NT2/D1 (cell line): ENCODE measurements at regions not wholly inside any gene's neighbourhood (a gene's known extent, or its start where the extent isn't known, plus 50 kb on each side); places are given as distances from the start of the nearest gene placed in this dataset.

Experiments used
- DNase-seq: peaks from one replicate; pipeline ENCODE4 v3.0.0-alpha.2; 2011; ENCODE audit warnings: low read depth, low spot score
- H3K27me3 ChIP-seq: 2 replicates; pipeline ENCODE4 v1.6.0; 2011; ENCODE audit warnings: mild to moderate bottlenecking; ENCODE audit not compliant: insufficient read length, insufficient read depth
- H3K36me3 ChIP-seq: 2 replicates; pipeline ENCODE4 v1.6.1; 2011; ENCODE audit warnings: mild to moderate bottlenecking, low read length, mixed read lengths; ENCODE audit not compliant: insufficient read depth, insufficient read length
- H3K4me1 ChIP-seq: 2 replicates; pipeline ENCODE4 v1.5.1; 2011; ENCODE audit not compliant: insufficient read depth, insufficient read length
- H3K4me3 ChIP-seq: 2 replicates; pipeline ENCODE4 v1.5.1; 2011; ENCODE audit warnings: low read depth; ENCODE audit not compliant: insufficient read length
- H3K9ac ChIP-seq: 2 replicates; pipeline ENCODE4 v1.6.0; 2011; ENCODE audit warnings: low read depth; ENCODE audit not compliant: insufficient read length
- H3K9me3 ChIP-seq: 2 replicates; pipeline ENCODE4 v1.5.1; 2011; ENCODE audit warnings: mild to moderate bottlenecking, low read length; ENCODE audit not compliant: insufficient read depth
- SUZ12 ChIP-seq: IDR thresholded peaks from 2 replicates; pipeline ENCODE4 v1.6.1; 2011; ENCODE audit not compliant: insufficient read length, insufficient read depth; ENCODE audit errors: extremely low read depth
- YY1 ChIP-seq: IDR thresholded peaks from 2 replicates; pipeline ENCODE4 v1.6.1; 2011; ENCODE audit not compliant: insufficient read length, insufficient read depth
- ZNF274 ChIP-seq: IDR thresholded peaks from 2 replicates; pipeline ENCODE4 v1.6.1; 2011; ENCODE audit warnings: mild to moderate bottlenecking, low read depth, low read length

- H3K36me3 ChIP-seq: no peaks in the 10 kb centered on the region
- H3K9ac ChIP-seq: no peak overlapping the region
- DNase-seq: no peak
- peaks cover 18% of the 10 kb centered on the region for H3K9me3 ChIP-seq
- no peaks in the 10 kb centered on the region for H3K27me3 ChIP-seq
- H3K4me1 ChIP-seq: no peaks in the 10 kb centered on the region
- TF ChIP-seq YY1 (no peak), SUZ12 (no peak), ZNF274 (no peak)
- H3K4me3 ChIP-seq: no peak overlapping the region
Observed at GRCh38 chr7:41869596-41869995, 166.7 kb upstream of the INHBA start.

- H3K4me3 ChIP-seq: no peak overlapping the region
- H3K36me3 ChIP-seq: no peaks in the 10 kb centered on the region
- no peaks in the 10 kb centered on the region for H3K27me3 ChIP-seq
- H3K9me3 ChIP-seq: peaks cover 22% of the 10 kb centered on the region
- no peak overlapping the region for H3K9ac ChIP-seq
- no peak for TF ChIP-seq ZNF274
- no peak for TF ChIP-seq YY1
- no peak for TF ChIP-seq SUZ12
- H3K4me1 ChIP-seq: no peaks in the 10 kb centered on the region
- no peak for DNase-seq
Observed at GRCh38 chr7:41869091-41869490, 166.2 kb upstream of the INHBA start.

GRCh38 chr7:41867639-41868280 is 164.9 kb upstream of the INHBA start:
- peaks cover 22% of the 10 kb centered on the region for H3K9me3 ChIP-seq
- H3K27me3 ChIP-seq: no peaks in the 10 kb centered on the region
- no peak for DNase-seq
- no peaks in the 10 kb centered on the region for H3K4me1 ChIP-seq
- no peak overlapping the region for H3K9ac ChIP-seq
- no peak overlapping the region for H3K4me3 ChIP-seq
- no peaks in the 10 kb centered on the region for H3K36me3 ChIP-seq
- TF ChIP-seq SUZ12: no peak
- no peak for TF ChIP-seq YY1
- no peak for TF ChIP-seq ZNF274

GRCh38 chr7:41862261-41862660 is 159.4 kb upstream of the INHBA start:
- H3K4me3 ChIP-seq: no peak overlapping the region
- H3K4me1 ChIP-seq: no peaks in the 10 kb centered on the region
- DNase-seq: no peak
- no peak for TF ChIP-seq YY1
- no peak for TF ChIP-seq ZNF274
- no peak for TF ChIP-seq SUZ12
- no peaks in the 10 kb centered on the region for H3K27me3 ChIP-seq
- no peaks in the 10 kb centered on the region for H3K36me3 ChIP-seq
- peaks cover 17% of the 10 kb centered on the region for H3K9me3 ChIP-seq
- no peak overlapping the region for H3K9ac ChIP-seq

DNA sequence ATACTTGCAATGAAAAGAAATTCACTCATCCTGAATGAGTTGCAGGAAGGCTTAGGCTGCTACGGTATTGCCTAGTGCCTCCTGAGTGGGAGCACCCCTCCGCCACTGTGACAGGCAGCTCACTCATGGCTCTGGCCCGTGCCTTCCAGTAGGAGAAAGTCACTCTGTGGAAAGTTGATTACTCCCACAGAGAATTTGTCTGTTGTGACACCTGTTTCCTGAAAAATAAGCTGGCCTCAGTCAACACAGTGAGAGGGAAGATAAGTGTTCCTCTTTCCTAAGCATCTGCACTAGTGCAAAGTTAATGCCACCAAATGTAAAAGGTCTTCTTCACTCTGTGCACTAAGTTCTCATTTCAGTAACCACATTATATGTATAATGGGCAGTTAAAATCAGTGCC is 158.8 kb upstream of the INHBA start:
- TF ChIP-seq SUZ12: no peak
- Histone ChIP-seq H3K4me3 (no peak overlapping the region), H3K9me3 (peaks cover 17% of the 10 kb centered on the region), H3K27me3 (no peaks in the 10 kb centered on the region), H3K36me3 (no peaks in the 10 kb centered on the region), H3K4me1 (no peaks in the 10 kb centered on the region), H3K9ac (no peak overlapping the region)
- DNase-seq: no peak

- Histone ChIP-seq H3K36me3 (no peaks in the 10 kb centered on the region), H3K27me3 (no peaks in the 10 kb centered on the region), H3K4me3 (no peak overlapping the region), H3K9me3 (no peaks in the 10 kb centered on the region), H3K4me1 (no peaks in the 10 kb centered on the region), H3K9ac (no peak overlapping the region)
- no peak for DNase-seq
- TF ChIP-seq YY1 (no peak), SUZ12 (no peak), ZNF274 (no peak)
Observed at GRCh38 chr7:41858201-41858600, 155.3 kb upstream of the INHBA start.

- Histone ChIP-seq H3K4me1 (no peaks in the 10 kb centered on the region), H3K36me3 (no peaks in the 10 kb centered on the region), H3K9me3 (no peaks in the 10 kb centered on the region), H3K4me3 (no peak overlapping the region), H3K9ac (no peak overlapping the region), H3K27me3 (no peaks in the 10 kb centered on the region)
- no peak for DNase-seq
- no peak for TF ChIP-seq SUZ12
- no peak for TF ChIP-seq YY1
- no peak for TF ChIP-seq ZNF274
Observed at GRCh38 chr7:41855798-41856197, 152.9 kb upstream of the INHBA start.
